Activated T-helper 2 cell treated with anti-CD3 and anti-CD28 coated beads, Interferon-gamma antibody, Interleukin-2, Interleukin-4, amounts not matched to agents 10 μg/mL and 5 μg/mL and 100 μg/mL, durations not matched to agents 14 hours and 24 hours and 36 hours (primary cell): ENCODE measurements at regions not wholly inside any gene's neighbourhood (a gene's known extent, or its start where the extent isn't known, plus 50 kb on each side); places are given as distances from the start of the nearest gene placed in this dataset.
A peak's percentile ranks its signal among the peaks of the same experiment; 100 is the strongest.

Source experiments
- DNase-seq: peaks from one replicate; pipeline ENCODE4 v3.0.0; 2021; ENCODE audit warnings: low spot score
- H3K27ac Mint-ChIP-seq: one replicate; pipeline ENCODE4 v1.8.0; 2021; ENCODE audit warnings: mixed read lengths
- H3K27me3 Mint-ChIP-seq: one replicate; pipeline ENCODE4 v1.8.0; 2021; ENCODE audit warnings: low read depth, mixed read lengths
- H3K36me3 Mint-ChIP-seq: one replicate; pipeline ENCODE4 v1.8.0; 2021; ENCODE audit warnings: low read depth, mixed read lengths
- H3K4me1 Mint-ChIP-seq: one replicate; pipeline ENCODE4 v1.8.0; 2021; ENCODE audit warnings: low read depth, mixed read lengths
- H3K4me3 Mint-ChIP-seq: one replicate; pipeline ENCODE4 v1.8.0; 2021; ENCODE audit warnings: low read depth, mild to moderate bottlenecking, moderate library complexity, mixed read lengths
- H3K9me3 Mint-ChIP-seq: one replicate; pipeline ENCODE4 v1.8.0; 2021; ENCODE audit warnings: mixed read lengths
- intact Hi-C: fragments of 100-400 bp; cut with micrococcal nuclease; formaldehyde crosslinking; loops from one replicate; pipeline ENCODE4 v1.15.1; 2023

- DNase-seq: no peak
- Mint-ChIP-seq H3K27me3 (peaks cover 4% of the 10 kb centered on the region), H3K9me3 (no peaks in the 10 kb centered on the region), H3K36me3 (no peaks in the 10 kb centered on the region), H3K4me1 (no peaks in the 10 kb centered on the region), H3K4me3 (no peak overlapping the region), H3K27ac (no peak overlapping the region)
- intact Hi-C loops: no loop called here
Measured at GRCh38 chr2:84373391-84373790, 85.7 kb downstream of the SUCLG1 start.

GRCh38 chr2:84362541-84362940 is 96.5 kb downstream of the SUCLG1 start:
- peaks cover 5% of the 10 kb centered on the region for H3K9me3 Mint-ChIP-seq
- H3K27ac Mint-ChIP-seq: no peak overlapping the region
- intact Hi-C loops: no loop called here
- peaks cover 4% of the 10 kb centered on the region for H3K27me3 Mint-ChIP-seq
- no peaks in the 10 kb centered on the region for H3K36me3 Mint-ChIP-seq
- H3K4me3 Mint-ChIP-seq: no peak overlapping the region
- no peak for DNase-seq
- H3K4me1 Mint-ChIP-seq: no peaks in the 10 kb centered on the region

- no peak for DNase-seq
- H3K4me3 Mint-ChIP-seq: no peak overlapping the region
- peaks cover 17% of the 10 kb centered on the region for H3K27me3 Mint-ChIP-seq
- no peaks in the 10 kb centered on the region for H3K36me3 Mint-ChIP-seq
- no peak overlapping the region for H3K27ac Mint-ChIP-seq
- no peaks in the 10 kb centered on the region for H3K4me1 Mint-ChIP-seq
- intact Hi-C loops: no loop called here
- H3K9me3 Mint-ChIP-seq: no peaks in the 10 kb centered on the region
Measured at GRCh38 chr2:84338069-84338468, 121.0 kb downstream of the SUCLG1 start.

GRCh38 chr2:84327645-84328249 is 131.3 kb downstream of the SUCLG1 start:
- no peaks in the 10 kb centered on the region for H3K36me3 Mint-ChIP-seq
- no peak overlapping the region for H3K27ac Mint-ChIP-seq
- H3K27me3 Mint-ChIP-seq: peaks cover 27% of the 10 kb centered on the region
- intact Hi-C loops: no loop called here
- no peaks in the 10 kb centered on the region for H3K4me1 Mint-ChIP-seq
- no peaks in the 10 kb centered on the region for H3K9me3 Mint-ChIP-seq
- DNase-seq: no peak
- H3K4me3 Mint-ChIP-seq: no peak overlapping the region

- Mint-ChIP-seq H3K27me3 (peaks cover 23% of the 10 kb centered on the region), H3K4me3 (no peak overlapping the region), H3K9me3 (no peaks in the 10 kb centered on the region), H3K4me1 (no peaks in the 10 kb centered on the region), H3K27ac (no peak overlapping the region), H3K36me3 (no peaks in the 10 kb centered on the region)
- intact Hi-C loops: no loop called here
- no peak for DNase-seq
Measured at GRCh38 chr2:84326831-84327432, 132.1 kb downstream of the SUCLG1 start.

GRCh38 chr2:84323890-84324289 is 135.2 kb downstream of the SUCLG1 start:
- Mint-ChIP-seq H3K27me3 (peaks cover 21% of the 10 kb centered on the region), H3K27ac (no peak overlapping the region), H3K4me1 (no peaks in the 10 kb centered on the region), H3K9me3 (no peaks in the 10 kb centered on the region), H3K4me3 (no peak overlapping the region), H3K36me3 (no peaks in the 10 kb centered on the region)
- no peak for DNase-seq
- intact Hi-C loops: no loop called here

- no peak overlapping the region for H3K4me3 Mint-ChIP-seq
- no peaks in the 10 kb centered on the region for H3K36me3 Mint-ChIP-seq
- H3K27me3 Mint-ChIP-seq: peaks cover 24% of the 10 kb centered on the region
- intact Hi-C loops: no loop called here
- no peak overlapping the region for H3K27ac Mint-ChIP-seq
- no peak for DNase-seq
- no peaks in the 10 kb centered on the region for H3K4me1 Mint-ChIP-seq
- no peaks in the 10 kb centered on the region for H3K9me3 Mint-ChIP-seq
Measured at GRCh38 chr2:84320940-84321339, 138.1 kb downstream of the SUCLG1 start.

GRCh38 chr2:84319581-84319980 is 139.5 kb downstream of the SUCLG1 start:
- Mint-ChIP-seq H3K36me3 (no peaks in the 10 kb centered on the region), H3K27me3 (peaks cover 20% of the 10 kb centered on the region), H3K9me3 (no peaks in the 10 kb centered on the region), H3K27ac (no peak overlapping the region), H3K4me3 (no peak overlapping the region), H3K4me1 (no peaks in the 10 kb centered on the region)
- DNase-seq: no peak
- intact Hi-C loops: loop anchor here (5.0 to 10.0 kb wide), 2 partner anchors 105 to 297 kb away; no protein-coding TSS in a partner anchor

- no peak overlapping the region for H3K27ac Mint-ChIP-seq
- H3K36me3 Mint-ChIP-seq: no peaks in the 10 kb centered on the region
- DNase-seq: no peak
- H3K27me3 Mint-ChIP-seq: peaks cover 8% of the 10 kb centered on the region
- no peak overlapping the region for H3K4me3 Mint-ChIP-seq
- no peaks in the 10 kb centered on the region for H3K9me3 Mint-ChIP-seq
- H3K4me1 Mint-ChIP-seq: no peaks in the 10 kb centered on the region
- intact Hi-C loops: loop anchor here (5.0 to 10.0 kb wide), 2 partner anchors 108 to 295 kb away; no protein-coding TSS in a partner anchor
Measured at GRCh38 chr2:84317135-84317534, 141.9 kb downstream of the SUCLG1 start.

GRCh38 chr2:84314901-84315330 is 144.2 kb downstream of the SUCLG1 start:
- no peak overlapping the region for H3K27ac Mint-ChIP-seq
- no peaks in the 10 kb centered on the region for H3K4me1 Mint-ChIP-seq
- no peaks in the 10 kb centered on the region for H3K36me3 Mint-ChIP-seq
- H3K27me3 Mint-ChIP-seq: peaks cover 3% of the 10 kb centered on the region
- intact Hi-C loops: loop anchor here (5.0 to 10.0 kb wide), 2 partner anchors 110 to 293 kb away; no protein-coding TSS in a partner anchor
- no peak overlapping the region for H3K4me3 Mint-ChIP-seq
- DNase-seq: peak; percentile 65
- H3K9me3 Mint-ChIP-seq: no peaks in the 10 kb centered on the region

GRCh38 chr2:84314250-84314649 is 144.8 kb downstream of the SUCLG1 start:
- Mint-ChIP-seq H3K4me3 (no peak overlapping the region), H3K27me3 (peaks cover 3% of the 10 kb centered on the region), H3K4me1 (no peaks in the 10 kb centered on the region), H3K9me3 (no peaks in the 10 kb centered on the region), H3K36me3 (no peaks in the 10 kb centered on the region), H3K27ac (no peak overlapping the region)
- DNase-seq: no peak
- intact Hi-C loops: loop anchor here (10.0 kb wide), 1 partner anchor 111 kb away; no protein-coding TSS in a partner anchor

GRCh38 chr2:84309281-84309680 is 149.8 kb downstream of the SUCLG1 start:
- no peaks in the 10 kb centered on the region for H3K36me3 Mint-ChIP-seq
- no peak overlapping the region for H3K27ac Mint-ChIP-seq
- DNase-seq: no peak
- H3K27me3 Mint-ChIP-seq: no peaks in the 10 kb centered on the region
- H3K9me3 Mint-ChIP-seq: peaks cover 6% of the 10 kb centered on the region
- H3K4me1 Mint-ChIP-seq: no peaks in the 10 kb centered on the region
- no peak overlapping the region for H3K4me3 Mint-ChIP-seq
- intact Hi-C loops: no loop called here

- Mint-ChIP-seq H3K9me3 (peaks cover 6% of the 10 kb centered on the region), H3K27ac (no peak overlapping the region), H3K4me3 (no peak overlapping the region), H3K27me3 (no peaks in the 10 kb centered on the region), H3K4me1 (no peaks in the 10 kb centered on the region), H3K36me3 (no peaks in the 10 kb centered on the region)
- intact Hi-C loops: no loop called here
- DNase-seq: no peak
Measured at GRCh38 chr2:84306361-84306760, 152.7 kb downstream of the SUCLG1 start.
